ENCODE measurements at regions not wholly inside any gene's neighbourhood (a gene's known extent, or its start where the extent isn't known, plus 50 kb on each side); places are given as distances from the start of the nearest gene placed in this dataset.

GRCh38 chr17:77757561-77757898, 201.0 kb upstream of the TNRC6C start:
- DNase-seq (ENCODE audit: low read depth, low spot score), result no peak

- DNase-seq (ENCODE audit: low read depth, low spot score), result no peak
Measured at GRCh38 chr17:77763023-77763422, 195.5 kb upstream of the TNRC6C start.

- no peak for DNase-seq (ENCODE audit: low read depth, low spot score)
Measured at GRCh38 chr17:77763575-77763974, 194.9 kb upstream of the TNRC6C start.

GRCh38 chr17:77765292-77765691, 193.2 kb upstream of the TNRC6C start:
- DNase-seq (ENCODE audit: low read depth, low spot score), result no peak

- no peak for DNase-seq (ENCODE audit: low read depth, low spot score)
Measured at GRCh38 chr17:77767148-77767547, 191.4 kb upstream of the TNRC6C start.

GRCh38 chr17:77768248-77768852, 190.2 kb upstream of the TNRC6C start:
- DNase-seq (ENCODE audit: low read depth, low spot score), result no peak

GRCh38 chr17:77769215-77769614, 189.3 kb upstream of the TNRC6C start:
- no peak for DNase-seq (ENCODE audit: low read depth, low spot score)

- DNase-seq (ENCODE audit: low read depth, low spot score), result no peak
Measured at GRCh38 chr17:77769762-77770161, 188.7 kb upstream of the TNRC6C start.

GRCh38 chr17:77770331-77771105, 188.0 kb upstream of the TNRC6C start:
- DNase-seq (ENCODE audit: low read depth, low spot score), result peak; percentile 40

GRCh38 chr17:77771145-77771544, 187.4 kb upstream of the TNRC6C start:
- no peak for DNase-seq (ENCODE audit: low read depth, low spot score)

GRCh38 chr17:77771587-77771986, 186.9 kb upstream of the TNRC6C start:
- DNase-seq (ENCODE audit: low read depth, low spot score), result no peak

- DNase-seq (ENCODE audit: low read depth, low spot score), result no peak
Measured at GRCh38 chr17:77771998-77772397, 186.5 kb upstream of the TNRC6C start.

GRCh38 chr17:77772461-77772897, 186.0 kb upstream of the TNRC6C start:
- DNase-seq (ENCODE audit: low read depth, low spot score), result no peak

GRCh38 chr17:77772899-77773358, 185.6 kb upstream of the TNRC6C start:
- DNase-seq (ENCODE audit: low read depth, low spot score), result no peak

GRCh38 chr17:77774182-77774581, 184.3 kb upstream of the TNRC6C start:
- no peak for DNase-seq (ENCODE audit: low read depth, low spot score)

GRCh38 chr17:77778636-77779489, 179.6 kb upstream of the TNRC6C start:
- no peak for DNase-seq (ENCODE audit: low read depth, low spot score)

GRCh38 chr17:77779711-77780539, 178.6 kb upstream of the TNRC6C start:
- DNase-seq (ENCODE audit: low read depth, low spot score), result peak; percentile 27

- DNase-seq (ENCODE audit: low read depth, low spot score), result no peak
Measured at GRCh38 chr17:77781536-77781935, 177.0 kb upstream of the TNRC6C start.

- no peak for DNase-seq (ENCODE audit: low read depth, low spot score)
Measured at GRCh38 chr17:77782201-77782600, 176.3 kb upstream of the TNRC6C start.

- no peak for DNase-seq (ENCODE audit: low read depth, low spot score)
Measured at GRCh38 chr17:77782611-77783010, 175.9 kb upstream of the TNRC6C start.

GRCh38 chr17:77783991-77784820, 174.3 kb upstream of the TNRC6C start:
- no peak for DNase-seq (ENCODE audit: low read depth, low spot score)
